OCI-LY7 (cell line): ENCODE measurements at regions not wholly inside any gene's neighbourhood (a gene's known extent, or its start where the extent isn't known, plus 50 kb on each side); places are given as distances from the start of the nearest gene placed in this dataset.

Experiments
- BruUV-seq: library from RNA; stranded (reverse); fragments of 400-500 nt; replicated peaks from 2 replicates; lab custom pipeline; 2021; lab: Mats Ljungman, UMichigan
- CTCF ChIA-PET: fragments of 300-600 bp; sonication (Branson Sonifier 250); formaldehyde crosslinking; loops from one replicate; lab custom pipeline; 2022; ENCODE audit warnings: antibody characterized with exemption; ENCODE audit not compliant: unreplicated experiment; lab: Charles Lee
- POLR2A ChIA-PET: fragments of 300-600 bp; sonication (Branson Sonifier 250); formaldehyde crosslinking; loops from one replicate; lab custom pipeline; 2022; ENCODE audit warnings: antibody characterized with exemption; lab: Charles Lee
- DNase-seq: peaks from one replicate; pipeline ENCODE4 v3.0.0-alpha.2; 2015; ENCODE audit warnings: low spot score
- H2AFZ ChIP-seq: fragments of 200-600 bp; sonication (generic), shearing (Covaris generic); 2 replicates; pipeline ENCODE4 v1.6.1; 2014; ENCODE audit warnings: mild to moderate bottlenecking, antibody characterized with exemption, low read length, moderate library complexity
- H3K27ac ChIP-seq: fragments of 200-600 bp; sonication (generic); 2 replicates; pipeline ENCODE4 v1.5.1; 2014; ENCODE audit warnings: mixed run types, low read depth, mild to moderate bottlenecking, moderate library complexity, low read length, inconsistent platforms; ENCODE audit not compliant: poor library complexity, severe bottlenecking
- H3K36me3 ChIP-seq: fragments of 200-600 bp; sonication (generic); 2 replicates; pipeline ENCODE4 v1.6.1; 2014; ENCODE audit warnings: mild to moderate bottlenecking, antibody characterized with exemption, low read length, moderate library complexity, mixed read lengths; ENCODE audit not compliant: insufficient read depth
- H3K4me1 ChIP-seq: fragments of 200-600 bp; sonication (generic); 2 replicates; pipeline ENCODE4 v1.5.1; 2014; ENCODE audit warnings: mild to moderate bottlenecking, low read length; ENCODE audit not compliant: insufficient read depth, poor library complexity, severe bottlenecking
- H3K4me2 ChIP-seq: fragments of 200-600 bp; sonication (generic); 2 replicates; pipeline ENCODE4 v1.6.1; 2014; ENCODE audit warnings: mild to moderate bottlenecking, low read length
- H3K4me3 ChIP-seq: fragments of 200-600 bp; sonication (generic); 2 replicates; pipeline ENCODE4 v1.5.1; 2014; ENCODE audit warnings: mild to moderate bottlenecking, low read depth, low read length; ENCODE audit not compliant: poor library complexity, severe bottlenecking
- H3K79me2 ChIP-seq: fragments of 200-600 bp; sonication (generic); 2 replicates; pipeline ENCODE4 v1.6.1; 2016; ENCODE audit warnings: low read depth, mild to moderate bottlenecking, low read length, moderate library complexity, mixed read lengths; ENCODE audit not compliant: insufficient read depth
- H3K9me2 ChIP-seq: fragments of 200-600 bp; sonication (generic); 2 replicates; pipeline ENCODE4 v1.6.1; 2016; ENCODE audit warnings: mild to moderate bottlenecking, low read length, mixed read lengths; ENCODE audit not compliant: insufficient read depth
- H3K9me3 ChIP-seq: fragments of 200-600 bp; sonication (generic); 2 replicates; pipeline ENCODE4 v1.6.1; 2014; ENCODE audit warnings: mild to moderate bottlenecking, mixed run types, low read length, mixed read lengths
- H4K20me1 ChIP-seq: fragments of 200-600 bp; sonication (generic); 2 replicates; pipeline ENCODE4 v1.6.1; 2014; ENCODE audit warnings: mild to moderate bottlenecking, antibody characterized with exemption, low read length, moderate library complexity, mixed read lengths; ENCODE audit not compliant: insufficient read depth
- CTCF ChIP-seq: fragments of 200-600 bp; sonication (generic); conservative IDR thresholded peaks from 2 replicates; pipeline ENCODE4 v1.5.1; 2014; ENCODE audit warnings: mild to moderate bottlenecking, antibody characterized with exemption, low read length, moderate library complexity, mixed read lengths
- EZH2phosphoT487 ChIP-seq: fragments of 200-600 bp; sonication (generic); IDR thresholded peaks from 2 replicates; pipeline ENCODE4 v1.6.1; 2018; ENCODE audit warnings: low read depth, borderline replicate concordance, mild to moderate bottlenecking, mixed run types, antibody characterized with exemption, low read length, moderate library complexity, mixed read lengths
- intact Hi-C: fragments of 100-400 bp; cut with micrococcal nuclease; formaldehyde crosslinking; loops from one replicate; pipeline ENCODE4 v1.10.0; 2022; ENCODE audit not compliant: unreplicated experiment

GRCh38 chr2:138175066-138175465, 210.8 kb downstream of the HNMT start:
- Histone ChIP-seq H3K4me3 (no peak overlapping the region), H3K9me3 (no peaks in the 10 kb centered on the region), H3K4me1 (no peaks in the 10 kb centered on the region), H3K27ac (no peak overlapping the region), H3K4me2 (no peak overlapping the region), H3K36me3 (no peaks in the 10 kb centered on the region), H4K20me1 (no peaks in the 10 kb centered on the region), H3K9me2 (no peaks in the 10 kb centered on the region), H2AFZ (no peak overlapping the region), H3K79me2 (no peaks in the 10 kb centered on the region)
- intact Hi-C loops: no loop called here
- no TSS peak for BruUV-seq
- no peak for TF ChIP-seq CTCF
- POLR2A ChIA-PET: no interaction called here
- CTCF ChIA-PET: no interaction called here
- no peak for DNase-seq

GRCh38 chr2:138176862-138177439, 212.7 kb downstream of the HNMT start:
- Histone ChIP-seq H4K20me1 (no peaks in the 10 kb centered on the region), H3K36me3 (no peaks in the 10 kb centered on the region), H3K4me1 (no peaks in the 10 kb centered on the region), H3K4me2 (no peak overlapping the region), H3K9me2 (no peaks in the 10 kb centered on the region), H3K4me3 (no peak overlapping the region), H3K27ac (no peak overlapping the region), H3K9me3 (no peaks in the 10 kb centered on the region), H3K79me2 (no peaks in the 10 kb centered on the region), H2AFZ (no peak overlapping the region)
- no peak for DNase-seq
- intact Hi-C loops: no loop called here
- TF ChIP-seq EZH2phosphoT487 (no peak), CTCF (no peak)
- no TSS peak for BruUV-seq
- CTCF ChIA-PET: no interaction called here
- POLR2A ChIA-PET: no interaction called here

GRCh38 chr2:138177693-138178092, 213.4 kb downstream of the HNMT start:
- intact Hi-C loops: no loop called here
- no peak overlapping the region for H3K4me2 ChIP-seq
- TF ChIP-seq EZH2phosphoT487: no peak
- TF ChIP-seq CTCF: no peak
- BruUV-seq: no TSS peak
- CTCF ChIA-PET: no interaction called here
- H3K27ac ChIP-seq: no peak overlapping the region
- H3K4me1 ChIP-seq: no peaks in the 10 kb centered on the region
- no peaks in the 10 kb centered on the region for H3K79me2 ChIP-seq
- no peaks in the 10 kb centered on the region for H3K36me3 ChIP-seq
- POLR2A ChIA-PET: interaction anchor here (0.5 kb wide), 1 partner anchor 95 kb away, joined by 4 read pairs; no protein-coding TSS in a partner anchor
- H4K20me1 ChIP-seq: no peaks in the 10 kb centered on the region
- DNase-seq: no peak
- H3K4me3 ChIP-seq: no peak overlapping the region
- H2AFZ ChIP-seq: no peak overlapping the region
- H3K9me2 ChIP-seq: no peaks in the 10 kb centered on the region
- H3K9me3 ChIP-seq: no peaks in the 10 kb centered on the region
